SU-DHL-6 (cell line): ENCODE measurements at regions not wholly inside any gene's neighbourhood (a gene's known extent, or its start where the extent isn't known, plus 50 kb on each side); places are given as distances from the start of the nearest gene placed in this dataset.

Experiments used
- CTCF ChIP-seq: fragments of 200-600 bp; sonication (generic); IDR thresholded peaks from one replicate; pipeline ENCODE4 v1.5.1; 2017; ENCODE audit warnings: antibody characterized with exemption, mild to moderate bottlenecking, low read length, moderate library complexity; ENCODE audit not compliant: insufficient read depth, poor library complexity, severe bottlenecking
- EZH2phosphoT487 ChIP-seq: fragments of 200-600 bp; sonication (generic), shearing (Covaris generic); conservative IDR thresholded peaks from 2 replicates; pipeline ENCODE4 v1.6.1; 2018; ENCODE audit warnings: mild to moderate bottlenecking, antibody characterized with exemption, low read length, moderate library complexity, mixed read lengths

DNA sequence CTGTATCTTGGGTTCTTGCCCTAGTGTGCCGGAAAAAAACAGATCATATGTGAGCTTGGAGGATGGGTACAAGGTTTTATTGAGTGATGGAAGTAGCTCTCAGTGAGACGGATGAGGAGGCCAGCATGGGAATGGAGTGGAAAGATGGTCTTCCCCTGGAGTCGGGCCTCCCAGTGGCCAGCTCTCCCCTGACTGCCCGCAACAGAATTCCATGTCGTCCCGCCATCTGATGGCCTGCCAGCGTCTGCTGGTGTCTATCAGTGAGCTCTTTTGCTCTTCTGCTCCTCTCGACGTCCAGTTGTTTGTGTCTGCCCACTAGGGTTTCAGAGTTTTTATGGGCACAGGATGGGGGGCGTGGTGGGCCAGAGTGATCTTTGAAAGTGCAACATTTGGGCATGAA lies 315.2 kb upstream of the BRINP3 start:
- no peak for TF ChIP-seq CTCF
- no peak for TF ChIP-seq EZH2phosphoT487
